ENCODE measurements at regions not wholly inside any gene's neighbourhood (a gene's known extent, or its start where the extent isn't known, plus 50 kb on each side); places are given as distances from the start of the nearest gene placed in this dataset.

GRCh38 chr12:115898670-115899069 is 378.8 kb downstream of the MED13L start:
- DNase-seq (ENCODE audit: low read depth): peak; percentile 19
- TF ChIP-seq CTCF (IDR thresholded peaks at IDR 0.05; ENCODE audit: low read depth, low read length): peak; percentile 38
- TF ChIP-seq MYC (IDR thresholded peaks at IDR 0.05; ENCODE audit: low read depth, low read length): no peak
- H3K4me3 ChIP-seq (ENCODE audit: low read depth, low read length): no peak overlapping the region

GRCh38 chr12:115897729-115898128 is 379.8 kb downstream of the MED13L start:
- no peak for DNase-seq (ENCODE audit: low read depth)
- H3K4me3 ChIP-seq (ENCODE audit: low read depth, low read length): no peak overlapping the region
- no peak for TF ChIP-seq MYC (IDR thresholded peaks at IDR 0.05; ENCODE audit: low read depth, low read length)
- TF ChIP-seq CTCF (IDR thresholded peaks at IDR 0.05; ENCODE audit: low read depth, low read length): no peak
- TF ChIP-seq POLR2A (IDR thresholded peaks at IDR 0.05; ENCODE audit: extremely low read depth, insufficient read length): no peak
- no peak for TF ChIP-seq MAX (IDR thresholded peaks at IDR 0.05; ENCODE audit: low read depth, low read length)

- TF ChIP-seq POLR2A (IDR thresholded peaks at IDR 0.05; ENCODE audit: extremely low read depth, insufficient read length): no peak
- TF ChIP-seq CTCF (IDR thresholded peaks at IDR 0.05; ENCODE audit: low read depth, low read length): peak; percentile 55
- H3K4me3 ChIP-seq (ENCODE audit: low read depth, low read length): no peak overlapping the region
- no peak for DNase-seq (ENCODE audit: low read depth)
These were observed 382.2 kb downstream of the MED13L start for GRCh38 chr12:115895247-115895646.

- TF ChIP-seq MAX (IDR thresholded peaks at IDR 0.05; ENCODE audit: low read depth, low read length): no peak
- TF ChIP-seq CTCF (IDR thresholded peaks at IDR 0.05; ENCODE audit: low read depth, low read length): no peak
- TF ChIP-seq POLR2A (IDR thresholded peaks at IDR 0.05; ENCODE audit: extremely low read depth, insufficient read length): no peak
- no peak for TF ChIP-seq MYC (IDR thresholded peaks at IDR 0.05; ENCODE audit: low read depth, low read length)
- no peak for DNase-seq (ENCODE audit: low read depth)
- no peak overlapping the region for H3K4me3 ChIP-seq (ENCODE audit: low read depth, low read length)
These were observed 385.8 kb downstream of the MED13L start for GRCh38 chr12:115891556-115892164.

GRCh38 chr12:115886666-115887065 is 390.8 kb downstream of the MED13L start:
- TF ChIP-seq MYC (IDR thresholded peaks at IDR 0.05; ENCODE audit: low read depth, low read length) (no peak), MAX (IDR thresholded peaks at IDR 0.05; ENCODE audit: low read depth, low read length) (no peak), CTCF (IDR thresholded peaks at IDR 0.05; ENCODE audit: low read depth, low read length) (no peak), POLR2A (IDR thresholded peaks at IDR 0.05; ENCODE audit: extremely low read depth, insufficient read length) (no peak)
- no peak overlapping the region for H3K4me3 ChIP-seq (ENCODE audit: low read depth, low read length)
- DNase-seq (ENCODE audit: low read depth): no peak

GRCh38 chr12:115885040-115885690 is 392.3 kb downstream of the MED13L start:
- H3K4me3 ChIP-seq (ENCODE audit: low read depth, low read length): no peak overlapping the region
- DNase-seq (ENCODE audit: low read depth): no peak
- TF ChIP-seq CTCF (IDR thresholded peaks at IDR 0.05; ENCODE audit: low read depth, low read length) (no peak), MAX (IDR thresholded peaks at IDR 0.05; ENCODE audit: low read depth, low read length) (no peak), MYC (IDR thresholded peaks at IDR 0.05; ENCODE audit: low read depth, low read length) (no peak), POLR2A (IDR thresholded peaks at IDR 0.05; ENCODE audit: extremely low read depth, insufficient read length) (no peak)
